ENCODE measurements at regions not wholly inside any gene's neighbourhood (a gene's known extent, or its start where the extent isn't known, plus 50 kb on each side); places are given as distances from the start of the nearest gene placed in this dataset.

DNA sequence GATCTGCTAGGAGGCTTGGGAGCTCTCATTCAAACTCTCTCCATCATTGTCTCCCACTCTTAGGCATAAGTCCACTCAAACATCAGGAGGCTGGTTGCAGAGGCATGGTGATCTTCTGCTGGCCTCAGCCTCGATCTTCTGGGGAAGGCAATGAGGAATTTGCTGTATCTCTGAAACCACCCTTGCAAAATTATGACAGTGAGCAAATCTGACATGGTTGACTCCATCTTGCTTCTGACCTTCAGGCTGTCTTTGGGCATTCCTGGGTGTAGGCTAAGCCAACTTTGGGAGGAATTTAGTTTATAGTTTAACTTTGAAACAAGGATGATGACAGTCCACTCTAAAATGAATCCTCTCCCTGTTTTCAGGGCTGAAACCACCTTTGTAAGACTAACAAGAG is 84.1 kb upstream of the ABCC4 start:
- Histone ChIP-seq H3K27me3 (ENCODE audit: control insufficient read depth in 1 of 2, insufficient read depth in 2 of 2, low read length in 2 of 2) (peaks cover 0 to 11% of the 10 kb centered on the region in 2 experiments), H3K27ac (ENCODE audit: low read depth in 1 of 2, low read length in 2 of 2) (no peak overlapping the region), H3K9me3 (ENCODE audit: control insufficient read depth in 1 of 2, insufficient read depth in 1 of 2, low read length in 2 of 2) (no peaks in the 10 kb centered on the region), H3K4me3 (ENCODE audit: low read length) (no peak overlapping the region), H3K4me1 (ENCODE audit: insufficient read depth, low read length) (peaks cover 5% of the 10 kb centered on the region), H3K36me3 (ENCODE audit: insufficient read depth, low read length) (no peaks in the 10 kb centered on the region)
- intact Hi-C loops (cut with DNase I, micrococcal nuclease) = no loop called here
- CTCF ChIA-PET = no interaction called here
- DNase-seq = no peak
- no peaks in the 10 kb centered on the region for H3K9me3 Mint-ChIP-seq
- H3K4me1 Mint-ChIP-seq (ENCODE audit: low read depth) = peaks cover 5% of the 10 kb centered on the region
- no peaks in the 10 kb centered on the region for H3K36me3 Mint-ChIP-seq (ENCODE audit: low read depth)
- POLR2A ChIA-PET = no interaction called here
- peaks cover 21% of the 10 kb centered on the region for H3K27me3 Mint-ChIP-seq
- no peak overlapping the region for H3K4me3 Mint-ChIP-seq
- no peak for ATAC-seq (ENCODE audit: poor library complexity)
- TF ChIP-seq, protein P1, sequence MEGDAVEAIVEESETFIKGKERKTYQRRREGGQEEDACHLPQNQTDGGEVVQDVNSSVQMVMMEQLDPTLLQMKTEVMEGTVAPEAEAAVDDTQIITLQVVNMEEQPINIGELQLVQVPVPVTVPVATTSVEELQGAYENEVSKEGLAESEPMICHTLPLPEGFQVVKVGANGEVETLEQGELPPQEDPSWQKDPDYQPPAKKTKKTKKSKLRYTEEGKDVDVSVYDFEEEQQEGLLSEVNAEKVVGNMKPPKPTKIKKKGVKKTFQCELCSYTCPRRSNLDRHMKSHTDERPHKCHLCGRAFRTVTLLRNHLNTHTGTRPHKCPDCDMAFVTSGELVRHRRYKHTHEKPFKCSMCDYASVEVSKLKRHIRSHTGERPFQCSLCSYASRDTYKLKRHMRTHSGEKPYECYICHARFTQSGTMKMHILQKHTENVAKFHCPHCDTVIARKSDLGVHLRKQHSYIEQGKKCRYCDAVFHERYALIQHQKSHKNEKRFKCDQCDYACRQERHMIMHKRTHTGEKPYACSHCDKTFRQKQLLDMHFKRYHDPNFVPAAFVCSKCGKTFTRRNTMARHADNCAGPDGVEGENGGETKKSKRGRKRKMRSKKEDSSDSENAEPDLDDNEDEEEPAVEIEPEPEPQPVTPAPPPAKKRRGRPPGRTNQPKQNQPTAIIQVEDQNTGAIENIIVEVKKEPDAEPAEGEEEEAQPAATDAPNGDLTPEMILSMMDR (IDR thresholded peaks at IDR 0.05) = no peak
- H3K27ac Mint-ChIP-seq = no peak overlapping the region

DNA sequence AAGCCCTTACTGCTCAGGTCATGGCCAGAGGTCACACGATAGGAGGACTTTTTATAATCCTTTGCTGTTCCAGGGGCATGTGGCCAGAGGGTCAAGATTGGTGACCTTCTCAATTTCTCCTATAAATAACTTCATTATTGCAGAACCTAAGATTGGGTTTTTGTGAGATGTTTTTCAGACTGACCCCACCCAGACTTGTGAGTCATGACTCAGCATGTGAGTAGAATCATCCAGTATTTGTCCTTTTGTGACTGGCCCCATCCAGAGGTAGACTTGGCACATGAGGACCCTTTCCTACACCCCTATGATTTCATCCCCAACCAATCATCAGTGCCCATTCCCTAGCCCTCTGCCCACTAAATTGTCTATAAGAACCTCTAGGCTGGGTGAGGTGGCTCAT is 84.5 kb upstream of the ABCC4 start:
- Histone ChIP-seq H3K36me3 (ENCODE audit: insufficient read depth, low read length) (no peaks in the 10 kb centered on the region), H3K27ac (ENCODE audit: low read depth in 1 of 2, low read length in 2 of 2) (no peak overlapping the region), H3K27me3 (ENCODE audit: control insufficient read depth in 1 of 2, insufficient read depth in 2 of 2, low read length in 2 of 2) (peaks cover 0 to 11% of the 10 kb centered on the region in 2 experiments), H3K4me1 (ENCODE audit: insufficient read depth, low read length) (peaks cover 1% of the 10 kb centered on the region), H3K9me3 (ENCODE audit: control insufficient read depth in 1 of 2, insufficient read depth in 1 of 2, low read length in 2 of 2) (no peaks in the 10 kb centered on the region), H3K4me3 (ENCODE audit: low read length) (no peak overlapping the region)
- Mint-ChIP-seq H3K9me3 (no peaks in the 10 kb centered on the region), H3K36me3 (ENCODE audit: low read depth) (no peaks in the 10 kb centered on the region), H3K27me3 (peaks cover 26% of the 10 kb centered on the region), H3K27ac (no peak overlapping the region), H3K4me1 (ENCODE audit: low read depth) (peaks cover 1% of the 10 kb centered on the region), H3K4me3 (no peak overlapping the region)
- intact Hi-C loops (cut with DNase I, micrococcal nuclease) = no loop called here
- ChIA-PET POLR2A (no interaction called here), CTCF (no interaction called here)
- DNase-seq = no peak
- TF ChIP-seq, protein P1 (IDR thresholded peaks at IDR 0.05) = no peak
- no peak for ATAC-seq (ENCODE audit: poor library complexity)

DNA sequence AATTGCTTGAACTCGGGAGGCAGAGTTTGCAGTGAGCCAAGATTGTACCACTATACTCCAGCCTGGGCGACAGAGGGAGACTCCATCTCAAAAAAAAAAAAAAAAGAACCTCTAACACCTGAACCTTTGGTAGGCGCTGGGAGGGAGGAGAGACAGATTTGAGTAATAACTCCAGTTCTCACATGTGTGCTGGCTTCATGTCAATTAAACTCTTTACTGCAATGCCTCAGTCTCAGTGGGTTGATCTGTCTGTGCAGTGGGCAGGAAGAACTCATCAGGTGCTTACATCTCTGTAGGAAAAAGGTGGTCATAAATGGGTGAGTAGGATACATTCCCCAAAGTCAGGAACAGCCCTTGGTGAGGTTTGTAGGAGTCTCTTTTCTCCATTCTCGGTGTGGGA is 85.1 kb upstream of the ABCC4 start:
- TF ChIP-seq, protein P1 (IDR thresholded peaks at IDR 0.05) = no peak
- no peaks in the 10 kb centered on the region for H3K36me3 Mint-ChIP-seq (ENCODE audit: low read depth)
- Histone ChIP-seq H3K27ac (ENCODE audit: low read depth in 1 of 2, low read length in 2 of 2) (no peak overlapping the region), H3K36me3 (ENCODE audit: insufficient read depth, low read length) (no peaks in the 10 kb centered on the region), H3K9me3 (ENCODE audit: control insufficient read depth in 1 of 2, insufficient read depth in 1 of 2, low read length in 2 of 2) (no peaks in the 10 kb centered on the region), H3K27me3 (ENCODE audit: control insufficient read depth in 1 of 2, insufficient read depth in 2 of 2, low read length in 2 of 2) (peaks cover 0 to 11% of the 10 kb centered on the region in 2 experiments), H3K4me3 (ENCODE audit: low read length) (no peak overlapping the region), H3K4me1 (ENCODE audit: insufficient read depth, low read length) (no peaks in the 10 kb centered on the region)
- H3K27ac Mint-ChIP-seq = no peak overlapping the region
- ChIA-PET POLR2A (no interaction called here), CTCF (no interaction called here)
- intact Hi-C loops (cut with DNase I, micrococcal nuclease) = no loop called here
- H3K4me3 Mint-ChIP-seq = no peak overlapping the region
- H3K27me3 Mint-ChIP-seq = peaks cover 28% of the 10 kb centered on the region
- ATAC-seq (ENCODE audit: poor library complexity) = no peak
- no peak for DNase-seq
- H3K9me3 Mint-ChIP-seq = no peaks in the 10 kb centered on the region
- no peaks in the 10 kb centered on the region for H3K4me1 Mint-ChIP-seq (ENCODE audit: low read depth)
